ENCODE measurements at regions not wholly inside any gene's neighbourhood (a gene's known extent, or its start where the extent isn't known, plus 50 kb on each side); places are given as distances from the start of the nearest gene placed in this dataset.

DNA sequence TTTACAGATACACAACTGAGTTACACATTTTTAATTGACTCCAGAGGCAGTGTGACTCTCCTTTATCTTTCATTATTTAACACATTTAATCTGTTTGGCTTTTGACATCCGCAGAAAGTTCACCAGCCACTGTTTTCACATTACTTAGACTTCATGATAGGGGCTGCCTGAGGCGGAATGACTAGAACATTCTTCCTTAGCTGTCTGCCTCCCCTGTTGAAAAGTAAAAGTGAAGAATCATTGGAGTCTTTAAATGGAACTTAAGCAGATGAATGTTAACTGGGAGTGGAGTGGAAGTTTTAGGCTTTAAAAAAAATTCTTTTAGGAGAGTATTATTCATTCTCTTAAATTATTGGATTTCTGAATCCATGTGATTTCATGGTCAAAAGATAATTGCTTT is 229.2 kb upstream of the MTNR1B start:
- Histone ChIP-seq H3K4me3 (ENCODE audit: insufficient read depth, low read depth, low read length) (no peak overlapping the region), H3K36me3 (replicated peaks; ENCODE audit: control insufficient read depth, insufficient read depth, low read length) (no peaks in the 10 kb centered on the region), H3K27me3 (ENCODE audit: control insufficient read depth, insufficient read depth, low read length) (no peaks in the 10 kb centered on the region)
- DNase-seq: no peak

DNA sequence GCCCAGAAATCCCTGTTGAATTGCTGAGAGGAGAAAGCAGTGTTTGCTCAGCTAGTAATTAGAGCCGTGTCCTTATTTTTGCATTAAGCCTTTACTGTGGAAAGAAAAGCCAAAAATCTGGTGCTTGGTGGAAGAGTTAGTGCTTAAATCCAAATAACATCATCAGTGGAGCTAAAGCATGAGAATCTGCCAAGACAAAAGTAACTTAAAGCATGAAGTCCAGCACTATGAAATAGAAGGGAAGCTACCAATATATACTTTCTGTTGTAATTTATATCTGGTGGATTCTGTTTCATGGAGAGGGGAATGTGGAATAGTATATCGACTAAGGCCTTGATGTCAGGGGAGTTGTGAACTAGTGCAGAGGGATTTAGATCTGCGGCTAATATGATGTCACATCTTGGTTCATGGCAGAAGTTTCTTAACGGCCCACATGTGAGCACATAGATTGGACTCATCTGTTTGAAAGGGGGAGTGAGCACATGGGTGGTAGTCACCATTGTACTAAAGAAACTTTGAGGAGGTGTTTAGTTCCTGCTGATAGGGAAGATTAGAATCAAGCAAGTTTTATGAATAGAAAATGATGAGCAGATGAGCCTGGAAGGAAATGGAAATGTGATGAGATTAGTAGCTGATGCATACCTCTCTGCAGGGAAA is 224.4 kb upstream of the MTNR1B start:
- Histone ChIP-seq H3K4me3 (ENCODE audit: insufficient read depth, low read depth, low read length) (no peak overlapping the region), H3K36me3 (replicated peaks; ENCODE audit: control insufficient read depth, insufficient read depth, low read length) (no peaks in the 10 kb centered on the region), H3K27me3 (ENCODE audit: control insufficient read depth, insufficient read depth, low read length) (no peaks in the 10 kb centered on the region)
- DNase-seq: no peak

DNA sequence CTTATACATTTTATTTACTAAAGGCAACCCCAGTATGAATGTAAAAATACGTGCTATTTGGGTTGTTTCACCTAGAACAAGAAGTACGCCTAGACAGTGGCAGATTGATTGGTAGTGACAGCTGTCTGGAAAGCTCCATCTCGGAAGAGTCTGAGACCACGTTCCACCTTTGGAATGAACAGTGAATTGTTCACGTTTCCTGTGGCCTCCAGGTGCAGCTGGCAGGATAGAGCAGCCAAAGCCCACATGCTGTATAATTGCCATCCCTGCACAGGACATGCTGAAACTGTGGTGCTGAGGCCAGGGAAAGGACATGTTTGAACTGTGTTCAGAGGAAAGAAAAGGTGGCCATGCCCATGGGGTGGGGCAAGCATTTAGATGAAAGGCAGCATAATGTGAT is 218.7 kb upstream of the MTNR1B start:
- H3K27me3 ChIP-seq (ENCODE audit: control insufficient read depth, insufficient read depth, low read length): no peaks in the 10 kb centered on the region
- H3K36me3 ChIP-seq (replicated peaks; ENCODE audit: control insufficient read depth, insufficient read depth, low read length): no peaks in the 10 kb centered on the region

DNA sequence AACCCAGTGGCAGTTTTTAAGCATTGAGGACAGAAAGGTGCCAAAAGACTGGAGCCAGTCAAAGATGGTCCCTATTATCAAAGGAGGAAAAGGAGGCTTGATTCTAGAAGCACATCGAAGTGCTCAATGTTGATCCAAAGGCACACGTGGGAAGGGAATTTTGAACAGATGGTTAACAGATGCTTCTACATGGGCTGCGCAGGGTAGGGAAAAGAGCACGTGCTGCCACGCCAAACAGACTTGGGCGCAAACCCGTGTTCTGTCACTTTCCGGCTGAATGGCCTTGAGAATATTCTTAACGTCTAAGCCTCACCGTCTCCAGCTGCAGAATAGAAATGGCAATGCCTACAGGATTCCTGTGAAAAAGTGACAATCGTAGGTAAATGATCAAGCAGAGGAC is 217.9 kb upstream of the MTNR1B start:
- Histone ChIP-seq H3K36me3 (replicated peaks; ENCODE audit: control insufficient read depth, insufficient read depth, low read length) (no peaks in the 10 kb centered on the region), H3K27me3 (ENCODE audit: control insufficient read depth, insufficient read depth, low read length) (no peaks in the 10 kb centered on the region)
- DNase-seq: no peak

More for the DNA sequence above, 218.7 kb upstream of the MTNR1B start:
- DNase-seq: no peak
- no peak overlapping the region for H3K4me3 ChIP-seq (ENCODE audit: insufficient read depth, low read depth, low read length)

DNA sequence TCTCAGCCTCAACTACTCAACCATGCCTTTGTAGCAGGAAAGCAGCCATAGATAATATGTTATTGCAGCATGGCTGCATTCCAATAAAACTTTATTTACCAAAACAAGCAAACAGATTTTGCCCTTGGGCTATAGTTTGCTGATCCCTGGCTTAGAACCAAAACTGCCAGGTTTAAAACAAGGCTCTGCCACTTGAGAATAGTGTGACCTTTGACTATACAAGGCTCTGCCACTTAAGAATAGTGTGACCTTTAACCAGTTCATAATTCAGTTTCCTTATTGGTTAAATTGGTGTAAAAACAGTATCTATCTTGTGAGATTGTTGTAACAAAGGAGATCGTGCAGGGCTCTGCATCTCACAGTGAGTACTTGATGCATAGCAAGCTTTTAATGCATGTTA is 217.3 kb upstream of the MTNR1B start:
- Histone ChIP-seq H3K36me3 (replicated peaks; ENCODE audit: control insufficient read depth, insufficient read depth, low read length) (no peaks in the 10 kb centered on the region), H3K27me3 (ENCODE audit: control insufficient read depth, insufficient read depth, low read length) (no peaks in the 10 kb centered on the region), H3K4me3 (ENCODE audit: insufficient read depth, low read depth, low read length) (no peak overlapping the region)
- DNase-seq: no peak

More for the DNA sequence above, 217.9 kb upstream of the MTNR1B start:
- no peak overlapping the region for H3K4me3 ChIP-seq (ENCODE audit: insufficient read depth, low read depth, low read length)

DNA sequence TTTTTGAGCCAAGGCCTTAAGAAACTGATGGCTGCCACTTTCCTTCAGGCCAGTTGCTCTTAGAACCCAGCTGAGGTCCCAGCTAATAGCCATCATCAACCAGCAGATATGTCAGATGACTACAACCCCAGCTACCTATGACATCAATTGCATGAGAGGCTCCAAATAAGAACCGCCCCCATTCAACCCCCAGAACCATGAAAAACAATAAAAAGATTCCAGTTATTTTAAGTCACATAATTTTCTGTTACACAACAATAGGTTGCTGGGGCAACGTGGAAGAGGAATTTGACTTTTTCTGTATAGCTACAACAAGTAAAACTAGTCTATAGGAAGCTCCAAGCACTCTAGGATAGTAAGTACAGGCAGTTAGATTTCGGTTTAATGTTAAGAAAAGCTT is 216.3 kb upstream of the MTNR1B start:
- no peaks in the 10 kb centered on the region for H3K27me3 ChIP-seq (ENCODE audit: control insufficient read depth, insufficient read depth, low read length)
- H3K4me3 ChIP-seq (ENCODE audit: insufficient read depth, low read depth, low read length): no peak overlapping the region
- H3K36me3 ChIP-seq (replicated peaks; ENCODE audit: control insufficient read depth, insufficient read depth, low read length): no peaks in the 10 kb centered on the region
- DNase-seq: no peak

DNA sequence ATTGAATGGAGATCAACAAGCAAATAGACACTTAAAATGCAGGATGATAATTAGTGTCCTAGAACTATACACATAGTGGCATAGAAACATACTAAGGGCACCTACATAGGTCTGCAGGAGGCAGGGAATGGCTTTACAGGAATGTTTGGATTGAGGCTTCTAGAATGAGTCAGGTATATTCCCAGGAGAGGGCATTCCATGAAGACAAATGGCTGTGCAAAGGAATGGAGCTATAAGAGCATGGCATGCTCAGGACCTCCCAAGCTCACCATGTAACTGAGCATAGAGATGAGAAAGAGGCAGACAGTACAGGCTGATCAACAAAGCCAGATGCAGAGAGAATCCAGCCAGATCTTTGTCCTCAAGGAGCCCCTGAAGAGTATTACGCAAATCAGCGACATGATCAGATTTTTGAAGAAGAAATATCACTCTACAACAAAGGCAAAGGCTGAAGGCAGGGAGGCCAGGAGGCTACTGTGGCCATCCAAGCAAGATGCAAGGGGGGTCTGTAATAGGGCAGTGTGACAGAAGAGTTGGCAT is 211.1 kb upstream of the MTNR1B start:
- DNase-seq: no peak
- Histone ChIP-seq H3K4me3 (ENCODE audit: insufficient read depth, low read depth, low read length) (no peak overlapping the region), H3K27me3 (ENCODE audit: control insufficient read depth, insufficient read depth, low read length) (no peaks in the 10 kb centered on the region), H3K36me3 (replicated peaks; ENCODE audit: control insufficient read depth, insufficient read depth, low read length) (no peaks in the 10 kb centered on the region)

DNA sequence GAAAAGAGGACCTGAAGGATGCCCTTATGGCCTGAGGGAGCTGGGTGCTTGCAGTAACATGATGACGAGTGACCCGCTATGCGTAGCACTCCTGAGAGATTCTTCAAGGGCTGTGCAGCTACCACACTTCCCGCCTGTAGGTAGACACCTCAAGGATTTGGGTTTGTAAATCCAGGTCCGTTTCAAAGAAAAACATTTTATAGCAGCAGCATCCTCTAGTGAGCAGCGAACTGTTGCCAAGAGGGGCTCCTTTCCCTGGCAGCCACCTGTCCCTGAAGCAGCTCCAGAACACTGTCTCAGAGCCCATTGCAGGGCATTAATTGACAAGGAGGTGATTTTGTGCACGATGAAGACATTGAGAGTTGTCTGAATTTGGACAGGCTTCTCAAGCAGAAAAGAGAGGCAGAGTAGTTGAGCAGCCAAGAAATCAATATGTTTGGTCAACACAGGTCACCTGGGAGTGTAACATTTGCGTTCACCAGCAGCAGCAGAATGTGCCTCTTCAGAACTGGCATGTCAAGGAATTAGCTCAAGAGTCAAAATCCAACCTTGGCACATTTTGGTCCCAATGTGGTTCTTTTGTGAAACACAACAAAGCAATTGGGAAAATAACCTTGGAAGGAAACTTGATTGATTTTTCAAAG is 209.8 kb upstream of the MTNR1B start:
- H3K4me3 ChIP-seq (ENCODE audit: insufficient read depth, low read depth, low read length): no peak overlapping the region
- no peak for DNase-seq

DNA sequence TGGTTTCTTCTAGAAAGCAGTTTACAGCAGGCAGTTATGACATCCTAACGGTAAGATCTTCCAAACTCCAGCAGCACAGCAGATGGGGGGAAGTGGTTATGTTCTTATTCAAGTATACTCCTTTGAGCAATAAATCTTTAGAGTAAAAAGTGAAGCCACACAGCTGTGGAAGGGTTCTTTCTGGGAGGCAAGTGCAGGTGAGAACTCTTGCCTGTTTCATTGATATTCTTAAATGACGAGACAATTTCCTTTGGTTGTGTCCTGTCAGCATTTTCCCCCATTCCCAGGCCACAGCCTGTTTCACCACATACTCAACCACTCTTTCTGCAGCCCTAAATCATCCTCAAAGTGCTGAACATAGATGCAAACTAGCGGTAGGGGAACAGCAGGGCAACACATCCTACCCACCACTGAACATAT is 207.3 kb upstream of the MTNR1B start:
- Histone ChIP-seq H3K36me3 (replicated peaks; ENCODE audit: control insufficient read depth, insufficient read depth, low read length) (no peaks in the 10 kb centered on the region), H3K4me3 (ENCODE audit: insufficient read depth, low read depth, low read length) (no peak overlapping the region), H3K27me3 (ENCODE audit: control insufficient read depth, insufficient read depth, low read length) (no peaks in the 10 kb centered on the region)
- no peak for DNase-seq

More for the DNA sequence above, 209.8 kb upstream of the MTNR1B start:
- Histone ChIP-seq H3K27me3 (ENCODE audit: control insufficient read depth, insufficient read depth, low read length) (no peaks in the 10 kb centered on the region), H3K36me3 (replicated peaks; ENCODE audit: control insufficient read depth, insufficient read depth, low read length) (no peaks in the 10 kb centered on the region)

DNA sequence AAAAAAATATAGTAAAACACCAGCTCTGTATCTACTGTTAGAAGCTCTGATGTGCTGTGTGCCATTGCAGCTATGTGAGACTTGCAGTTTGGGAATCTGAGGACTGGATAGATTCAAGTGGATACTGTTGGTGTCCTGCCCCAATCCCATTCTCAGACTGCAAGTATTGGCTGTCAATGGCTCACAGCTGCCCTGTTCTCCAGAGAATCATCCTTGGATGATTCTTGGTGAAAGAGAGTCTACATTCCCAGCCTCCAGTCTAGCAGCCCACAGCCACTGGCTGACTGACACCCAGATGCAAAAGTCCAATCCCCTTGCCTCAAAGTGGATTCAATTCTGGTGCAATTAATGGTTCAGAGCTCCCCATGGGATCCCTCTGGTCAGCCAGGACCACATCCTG is 206.1 kb upstream of the MTNR1B start:
- Histone ChIP-seq H3K4me3 (ENCODE audit: insufficient read depth, low read depth, low read length) (no peak overlapping the region), H3K27me3 (ENCODE audit: control insufficient read depth, insufficient read depth, low read length) (no peaks in the 10 kb centered on the region), H3K36me3 (replicated peaks; ENCODE audit: control insufficient read depth, insufficient read depth, low read length) (no peaks in the 10 kb centered on the region)
- DNase-seq: no peak

DNA sequence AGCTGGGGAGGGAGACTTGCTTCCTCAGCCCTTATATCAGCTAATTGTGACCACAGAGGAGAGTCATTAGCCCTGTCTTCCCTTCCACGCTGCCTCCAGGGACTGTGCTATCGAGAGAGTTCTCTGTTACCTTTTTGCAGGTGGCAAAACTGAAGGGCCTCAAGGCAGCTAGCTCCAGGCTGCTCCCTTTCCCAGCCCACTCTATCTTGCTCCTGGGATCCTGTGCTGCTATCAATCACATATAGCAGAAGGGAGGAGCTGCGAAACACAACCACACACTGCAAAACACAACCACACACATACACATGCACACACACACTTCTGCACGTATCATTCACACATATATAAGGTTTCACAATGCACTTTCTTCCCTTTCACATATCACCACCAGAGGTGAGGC is 205.3 kb upstream of the MTNR1B start:
- H3K27me3 ChIP-seq (ENCODE audit: control insufficient read depth, insufficient read depth, low read length): no peaks in the 10 kb centered on the region
- no peak overlapping the region for H3K4me3 ChIP-seq (ENCODE audit: insufficient read depth, low read depth, low read length)
- no peak for DNase-seq
- H3K36me3 ChIP-seq (replicated peaks; ENCODE audit: control insufficient read depth, insufficient read depth, low read length): no peaks in the 10 kb centered on the region

DNA sequence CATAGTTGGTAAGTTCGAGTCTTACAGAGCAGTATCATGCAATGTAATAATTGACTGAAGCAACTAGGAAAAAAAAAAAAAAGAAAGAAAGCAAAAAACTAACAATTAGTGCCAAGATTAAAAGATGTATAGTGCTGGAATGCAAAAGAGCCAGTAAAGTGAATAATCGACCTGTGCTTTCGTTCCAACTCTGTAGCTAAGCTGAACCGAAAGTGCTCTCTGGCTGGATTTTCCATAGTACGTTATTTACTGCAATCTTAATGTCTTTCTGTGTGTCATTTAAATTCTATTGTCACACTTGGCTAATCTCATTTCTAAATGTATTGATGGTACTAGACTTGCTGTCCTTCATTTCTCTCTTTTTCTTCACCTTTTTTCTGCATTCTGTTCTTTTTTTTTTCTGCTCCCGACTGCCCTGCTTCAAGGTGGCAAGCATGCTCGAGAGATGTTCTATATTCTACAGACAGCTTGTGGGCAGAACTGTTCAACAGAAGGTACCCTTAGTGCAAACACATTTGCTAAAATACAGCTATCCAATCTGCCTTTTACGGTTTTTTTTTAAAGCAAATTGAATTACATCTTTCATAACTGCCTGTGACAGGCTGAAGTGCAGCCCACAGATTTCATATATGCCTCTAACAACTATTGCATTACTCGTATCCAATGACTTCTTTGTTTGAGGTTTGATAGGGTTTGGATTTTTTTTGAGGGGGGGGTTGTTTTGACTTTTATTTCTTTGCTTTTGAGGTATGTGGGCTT is 204.2 kb upstream of the MTNR1B start:
- Histone ChIP-seq H3K36me3 (replicated peaks; ENCODE audit: control insufficient read depth, insufficient read depth, low read length) (no peaks in the 10 kb centered on the region), H3K27me3 (ENCODE audit: control insufficient read depth, insufficient read depth, low read length) (no peaks in the 10 kb centered on the region), H3K4me3 (ENCODE audit: insufficient read depth, low read depth, low read length) (no peak overlapping the region)
- no peak for DNase-seq

DNA sequence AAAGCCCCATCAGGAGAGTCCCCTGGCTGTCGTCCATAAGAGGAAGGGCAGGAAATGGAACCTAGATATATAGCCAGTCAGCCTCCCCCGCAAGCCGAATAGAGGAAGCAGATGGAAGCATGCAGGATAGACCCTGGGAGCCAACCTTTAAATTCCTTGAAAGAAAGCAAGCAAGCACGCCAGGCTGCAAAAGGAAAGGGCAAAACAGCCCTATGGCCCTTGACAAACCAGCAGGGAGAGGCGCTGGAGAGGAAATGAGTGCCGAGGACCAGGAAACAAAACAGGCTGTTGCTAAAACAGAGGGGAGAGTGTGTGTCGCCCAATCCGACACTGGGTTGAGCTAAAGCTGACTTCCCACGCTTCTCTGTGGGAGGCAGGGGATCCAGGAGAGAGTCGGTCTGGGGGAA is 203.5 kb upstream of the MTNR1B start:
- H3K27me3 ChIP-seq (ENCODE audit: control insufficient read depth, insufficient read depth, low read length): no peaks in the 10 kb centered on the region
- H3K4me3 ChIP-seq (ENCODE audit: insufficient read depth, low read depth, low read length): no peak overlapping the region
- H3K36me3 ChIP-seq (replicated peaks; ENCODE audit: control insufficient read depth, insufficient read depth, low read length): no peaks in the 10 kb centered on the region
- DNase-seq: peak; percentile 33

DNA sequence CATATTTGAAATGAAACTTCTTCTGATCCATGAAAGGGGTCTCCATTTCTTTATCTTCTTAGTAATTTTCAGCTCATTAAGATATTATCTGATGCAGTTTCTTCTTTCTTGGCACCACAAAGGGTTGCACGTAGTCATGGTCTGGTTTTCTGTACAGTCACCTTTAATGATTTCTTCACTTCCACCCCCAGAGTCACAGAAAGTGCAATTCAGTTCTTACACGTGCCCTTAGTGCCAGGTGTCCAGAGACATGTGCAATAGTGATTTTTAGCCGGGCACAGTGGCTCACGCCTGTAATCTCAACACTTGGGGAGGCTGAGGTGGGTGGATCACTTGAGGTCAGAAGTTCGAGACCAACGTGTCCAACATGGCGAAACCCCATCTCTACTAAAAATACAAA is 202.8 kb upstream of the MTNR1B start:
- Histone ChIP-seq H3K36me3 (replicated peaks; ENCODE audit: control insufficient read depth, insufficient read depth, low read length) (no peaks in the 10 kb centered on the region), H3K4me3 (ENCODE audit: insufficient read depth, low read depth, low read length) (no peak overlapping the region), H3K27me3 (ENCODE audit: control insufficient read depth, insufficient read depth, low read length) (no peaks in the 10 kb centered on the region)
- no peak for DNase-seq

DNA sequence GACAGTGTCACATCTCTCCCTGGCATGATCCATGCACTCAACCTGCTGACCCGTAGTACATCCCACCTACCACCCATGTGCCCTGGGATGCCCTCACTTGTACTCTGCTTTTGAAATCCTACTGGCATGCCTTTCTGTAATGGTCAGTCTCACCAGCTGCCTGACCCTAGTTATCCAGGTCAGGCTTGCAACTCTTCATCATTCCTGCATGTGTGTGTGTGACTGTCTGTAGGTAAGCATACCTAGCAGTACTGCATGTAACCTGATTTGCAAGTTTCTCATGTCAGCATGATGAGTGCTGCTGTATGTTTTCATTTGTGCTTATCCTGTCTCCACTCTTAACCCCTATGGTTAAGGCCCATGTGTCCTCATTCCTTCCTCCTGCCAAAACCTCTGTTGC is 202.0 kb upstream of the MTNR1B start:
- no peak for DNase-seq
- Histone ChIP-seq H3K4me3 (ENCODE audit: insufficient read depth, low read depth, low read length) (no peak overlapping the region), H3K36me3 (replicated peaks; ENCODE audit: control insufficient read depth, insufficient read depth, low read length) (no peaks in the 10 kb centered on the region), H3K27me3 (ENCODE audit: control insufficient read depth, insufficient read depth, low read length) (no peaks in the 10 kb centered on the region)

All from H7 (cell line).